Spinal cord (tissue), 9 donors: ENCODE measurements at regions not wholly inside any gene's neighbourhood (a gene's known extent, or its start where the extent isn't known, plus 50 kb on each side); places are given as distances from the start of the nearest gene placed in this dataset.
"Not testable (repeated sequence)": the region's sequence is repeated elsewhere in the genome, so short reads cannot be mapped to it uniquely, and the experiment has no call there.

Experiments used
- DNase-seq, 6 donors: peaks; one replicate each; pipeline versions ENCODE4 v3.0.0 to v3.0.0-alpha.2; 2013 to 2015; ENCODE audit warnings: low spot score in 6 of 6, low read depth in 4 of 6
- H3K27ac ChIP-seq: one replicate; pipeline ENCODE4 v1.5.1; 2013; ENCODE audit warnings: low read depth, low read length, control low read depth
- H3K27me3 ChIP-seq: one replicate; pipeline ENCODE4 v1.6.1; 2013; ENCODE audit warnings: low read length; ENCODE audit not compliant: control insufficient read depth, insufficient read depth
- H3K36me3 ChIP-seq: one replicate; pipeline ENCODE4 v1.6.1; 2013; ENCODE audit warnings: low read length; ENCODE audit not compliant: control insufficient read depth, insufficient read depth
- H3K4me1 ChIP-seq: one replicate; pipeline ENCODE4 v1.6.1; 2013; ENCODE audit warnings: low read length; ENCODE audit not compliant: control insufficient read depth, insufficient read depth
- H3K4me3 ChIP-seq: one replicate; pipeline ENCODE4 v1.5.1; 2013; ENCODE audit warnings: low read depth, low read length, control low read depth
- H3K9me3 ChIP-seq: one replicate; pipeline ENCODE4 v1.6.1; 2013; ENCODE audit warnings: low read length; ENCODE audit not compliant: control insufficient read depth, insufficient read depth
- WGBS: methylation state at CpG from one replicate; pipeline ENCODE4 v1.1.5; 2013; ENCODE audit warnings: missing lambda C conversion rate; ENCODE audit not compliant: insufficient coverage; 5-methylcytosine and 5-hydroxymethylcytosine counted together
- donor health status: healthy.

DNA sequence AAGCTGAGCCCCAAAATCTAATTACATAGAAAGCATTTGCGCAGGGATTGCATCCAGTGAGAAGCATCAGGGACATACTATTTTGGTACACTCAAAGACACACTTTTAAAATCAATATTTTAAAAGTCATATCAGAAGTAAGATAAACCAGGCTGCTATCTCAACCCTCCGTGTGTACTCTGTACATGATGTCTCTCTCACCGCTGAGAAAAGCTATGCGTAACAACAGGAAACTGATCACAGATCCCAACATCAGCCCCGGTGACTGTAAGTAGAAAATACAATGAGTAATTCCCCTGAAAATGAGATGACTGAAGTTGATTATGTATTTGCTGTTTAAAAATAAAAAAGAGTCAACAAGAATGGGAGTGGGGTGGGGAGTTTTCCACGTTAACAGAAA is 329.8 kb downstream of the BCL2L11 start:
- H3K27ac ChIP-seq, DNase-seq: not testable (repeated sequence)
- WGBS, result no CpG with 5 or more reads among the region's 6 CpGs

DNA sequence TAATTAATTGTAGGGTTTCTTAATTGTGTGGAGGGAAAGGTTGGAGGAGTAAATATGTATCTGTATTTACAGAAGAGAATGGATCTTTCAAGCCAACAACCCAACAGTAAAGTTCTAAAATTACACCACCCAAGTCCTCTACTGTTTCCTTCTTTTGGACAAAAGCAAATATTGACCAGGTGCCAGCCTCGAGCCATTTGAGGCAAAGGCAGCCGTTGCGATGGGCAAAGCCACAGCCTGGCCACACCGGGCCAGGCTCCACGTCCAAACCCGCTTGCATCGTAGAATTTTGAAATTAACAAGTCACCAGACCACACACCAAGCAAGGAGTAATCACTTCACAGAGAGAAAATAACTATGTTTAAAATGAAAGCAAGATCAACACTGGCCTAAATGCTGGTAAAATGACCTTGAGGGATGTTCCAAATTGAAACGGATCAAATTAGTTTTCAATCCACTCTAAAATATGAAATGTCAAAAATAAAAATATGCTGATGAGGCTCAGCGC is 331.0 kb downstream of the BCL2L11 start:
- not testable (repeated sequence) for H3K27me3 ChIP-seq, H3K4me3 ChIP-seq, H3K4me1 ChIP-seq, DNase-seq, H3K27ac ChIP-seq, H3K9me3 ChIP-seq, H3K36me3 ChIP-seq
- WGBS, result no CpG with 5 or more reads among the region's 9 CpGs

More for the DNA sequence above, 329.8 kb downstream of the BCL2L11 start:
- H3K4me1 ChIP-seq, H3K36me3 ChIP-seq, H3K9me3 ChIP-seq, H3K27me3 ChIP-seq, H3K4me3 ChIP-seq: not testable (repeated sequence)

DNA sequence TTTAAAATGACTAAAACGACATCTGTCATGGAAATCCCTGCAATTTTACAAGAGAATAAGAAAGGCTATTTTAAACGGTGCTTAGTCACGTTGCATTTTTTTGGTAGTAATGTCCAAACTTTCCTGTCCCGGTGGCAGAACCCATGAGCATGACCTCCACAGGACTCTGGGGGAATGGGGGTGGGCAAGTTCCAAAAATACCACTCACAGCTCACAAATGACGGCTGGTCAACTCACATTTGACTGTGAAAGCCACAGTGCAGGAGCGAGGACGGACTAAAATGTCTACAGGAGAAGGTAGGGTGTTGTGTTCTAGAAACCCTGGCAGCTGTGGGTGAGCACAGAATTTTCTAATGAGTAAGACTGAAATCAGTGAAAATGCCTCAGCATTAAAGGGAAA is 331.5 kb downstream of the BCL2L11 start:
- not testable (repeated sequence) for H3K4me1 ChIP-seq, H3K27ac ChIP-seq, H3K4me3 ChIP-seq, H3K36me3 ChIP-seq, DNase-seq, H3K27me3 ChIP-seq, H3K9me3 ChIP-seq
- no CpG with 5 or more reads among the region's 7 CpGs for WGBS

DNA sequence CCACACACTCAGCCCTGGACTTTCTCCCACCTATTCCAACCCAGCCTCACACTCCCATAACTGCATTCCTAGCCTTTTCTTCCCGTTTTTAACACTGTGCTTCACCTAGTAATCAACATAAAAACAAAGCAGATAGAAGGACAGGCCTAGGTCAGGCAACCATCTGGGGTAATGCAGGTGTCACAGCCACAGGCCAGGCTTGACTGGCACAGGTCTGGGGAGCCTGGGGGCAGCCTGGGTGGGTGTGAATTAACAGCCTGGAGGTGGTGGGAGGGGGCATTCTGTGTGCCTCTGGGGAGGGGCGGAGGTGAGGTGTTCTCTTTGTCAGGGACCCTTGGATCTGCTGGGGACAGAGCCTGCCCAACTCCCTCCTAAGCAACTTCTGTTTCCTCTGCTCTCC is 332.6 kb downstream of the BCL2L11 start:
- no CpG with 5 or more reads among the region's 2 CpGs for WGBS

DNA sequence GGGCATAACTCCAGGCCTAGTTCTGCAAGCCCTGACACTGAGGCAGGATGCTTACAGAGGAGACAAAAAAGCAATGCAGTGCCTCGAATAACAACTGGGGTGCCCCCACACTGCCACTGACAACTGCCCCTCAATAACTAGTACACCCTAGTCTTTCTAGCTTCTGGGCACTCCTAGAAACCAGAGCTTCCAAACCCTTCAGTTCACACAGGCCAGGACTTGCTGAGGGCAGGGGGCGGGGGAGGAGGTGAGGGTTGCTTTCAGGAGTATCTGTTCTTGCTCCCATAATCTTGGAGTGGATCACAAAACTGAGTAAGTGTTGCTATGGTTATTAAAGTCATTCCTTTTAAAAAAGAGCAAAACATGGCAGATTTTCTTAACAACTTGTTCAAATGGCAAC is 333.1 kb downstream of the BCL2L11 start:
- H3K27me3 ChIP-seq, H3K9me3 ChIP-seq, H3K27ac ChIP-seq, H3K4me1 ChIP-seq, DNase-seq, H3K36me3 ChIP-seq, H3K4me3 ChIP-seq: not testable (repeated sequence)
- no CpG with 5 or more reads among the region's 2 CpGs for WGBS

More for the DNA sequence above, 332.6 kb downstream of the BCL2L11 start:
- H3K27me3 ChIP-seq, H3K36me3 ChIP-seq, DNase-seq, H3K4me1 ChIP-seq, H3K27ac ChIP-seq, H3K9me3 ChIP-seq, H3K4me3 ChIP-seq: not testable (repeated sequence)

DNA sequence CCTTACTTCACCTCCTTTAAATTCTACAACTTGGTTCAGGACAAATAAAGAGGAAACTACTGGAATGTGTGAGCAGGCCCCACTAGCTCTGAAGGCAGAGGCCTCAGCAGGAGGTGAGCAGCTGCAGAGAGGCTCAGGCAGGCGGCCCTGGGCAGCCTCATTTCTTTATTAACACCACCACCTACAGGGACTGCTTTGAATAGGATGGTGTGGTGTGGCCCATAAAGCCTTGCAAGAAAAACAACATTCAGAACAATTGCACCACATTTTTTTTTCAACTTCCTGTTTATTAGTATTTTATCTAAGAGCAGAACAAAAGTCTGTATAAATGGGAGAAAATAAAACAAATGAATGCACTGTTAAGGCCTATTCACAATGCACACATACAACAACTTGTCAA is 333.7 kb downstream of the BCL2L11 start:
- not testable (repeated sequence) for H3K4me3 ChIP-seq, H3K36me3 ChIP-seq, H3K27ac ChIP-seq, H3K9me3 ChIP-seq, H3K27me3 ChIP-seq, H3K4me1 ChIP-seq
- WGBS, result no CpG with 5 or more reads among the region's 1 CpG
- DNase-seq, result peak in 2 of 6 donors; percentile 17 to 76

DNA sequence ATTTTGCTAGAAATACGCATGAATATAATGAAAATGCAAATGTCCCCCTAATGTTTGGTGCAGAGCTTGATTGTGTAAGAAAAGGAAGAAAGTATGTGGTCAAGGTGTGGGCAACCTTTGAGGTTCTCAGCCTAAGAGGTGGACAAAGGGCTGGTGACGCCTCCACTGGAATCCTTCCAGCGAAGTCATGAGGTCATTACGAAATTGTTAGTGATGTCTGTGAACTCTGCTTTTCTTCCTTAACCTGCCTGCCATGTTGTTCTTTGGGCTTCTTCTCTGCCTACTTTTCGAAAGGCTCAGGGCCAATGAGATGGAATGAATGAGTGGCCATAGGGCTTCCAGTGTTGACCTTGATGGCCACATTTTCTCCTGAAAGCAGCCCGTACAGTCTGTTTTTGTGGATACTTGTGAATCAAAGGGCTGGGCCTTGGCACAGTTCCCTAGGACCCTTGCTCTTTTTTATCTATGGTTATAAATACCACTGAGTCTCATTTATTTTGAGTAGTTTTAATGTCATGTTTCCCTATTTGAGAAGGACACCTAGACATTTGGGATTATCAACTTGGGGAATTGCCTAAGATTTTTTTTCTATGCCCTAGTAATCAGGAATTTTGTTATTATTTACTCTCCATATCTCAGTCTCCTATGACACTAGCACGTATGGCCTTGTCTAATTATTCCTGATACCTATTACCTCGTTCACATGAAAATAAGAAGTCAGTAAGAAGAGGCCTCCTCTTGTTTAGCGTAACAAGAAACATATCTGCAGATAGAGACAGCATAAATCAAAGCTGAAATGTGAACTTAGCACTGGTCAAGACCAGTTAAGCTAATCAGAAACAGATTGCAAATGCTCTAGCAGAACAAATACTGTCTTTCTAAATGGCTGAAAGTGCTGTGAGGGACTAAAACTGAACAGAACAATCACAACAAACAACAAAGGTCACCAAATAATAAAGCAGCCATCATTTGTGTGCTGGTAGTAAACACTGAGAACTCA is 334.6 kb downstream of the BCL2L11 start:
- H3K27ac ChIP-seq, H3K9me3 ChIP-seq, DNase-seq, H3K4me1 ChIP-seq, H3K36me3 ChIP-seq, H3K27me3 ChIP-seq, H3K4me3 ChIP-seq: not testable (repeated sequence)
- no CpG with 5 or more reads among the region's 9 CpGs for WGBS

DNA sequence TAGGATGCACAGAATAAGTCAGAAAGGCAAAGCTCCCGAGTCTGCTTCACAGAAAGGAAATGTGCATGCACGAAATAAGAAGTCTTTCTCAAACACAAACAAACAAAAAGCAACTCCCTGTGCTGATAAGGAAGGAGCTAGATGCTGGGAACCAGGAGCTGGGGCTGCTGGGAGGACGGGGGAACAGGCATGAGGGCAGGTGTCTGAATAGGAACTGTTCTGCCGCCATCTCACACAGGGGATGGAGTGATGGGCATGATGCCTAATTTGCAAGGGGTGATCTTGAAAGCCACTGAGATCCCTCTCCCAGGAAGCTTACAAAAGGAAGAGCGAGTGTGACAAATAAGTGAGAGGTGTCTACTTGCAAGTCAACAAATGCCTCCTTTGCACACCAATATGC is 336.5 kb downstream of the BCL2L11 start:
- DNase-seq, H3K9me3 ChIP-seq, H3K27ac ChIP-seq, H3K36me3 ChIP-seq, H3K4me1 ChIP-seq, H3K4me3 ChIP-seq, H3K27me3 ChIP-seq: not testable (repeated sequence)
- WGBS, result 70% methylated on average over 1 of the region's 5 CpGs

DNA sequence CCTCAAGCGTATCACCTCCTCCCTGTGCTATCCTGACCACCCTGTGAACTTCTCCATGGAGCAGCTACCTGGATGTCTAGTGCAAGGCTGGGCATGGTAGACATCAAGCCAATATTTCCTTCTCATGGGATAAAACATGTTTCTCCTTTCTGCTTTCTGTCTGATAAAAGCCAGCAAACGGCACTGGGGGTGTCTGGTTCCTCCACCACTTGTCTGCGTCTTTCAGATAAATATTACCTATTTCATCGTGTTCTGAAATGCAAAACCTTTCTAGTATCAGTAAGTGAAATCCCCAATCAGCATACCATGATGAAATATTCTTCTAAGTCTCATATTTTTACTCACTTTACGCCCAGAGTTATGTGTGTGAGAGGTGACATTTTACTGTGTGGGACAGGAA is 340.2 kb downstream of the BCL2L11 start:
- WGBS, result 100% methylated on average over 1 of the region's 5 CpGs
- not testable (repeated sequence) for H3K27ac ChIP-seq, H3K4me1 ChIP-seq, H3K27me3 ChIP-seq, H3K9me3 ChIP-seq, H3K36me3 ChIP-seq, H3K4me3 ChIP-seq, DNase-seq

DNA sequence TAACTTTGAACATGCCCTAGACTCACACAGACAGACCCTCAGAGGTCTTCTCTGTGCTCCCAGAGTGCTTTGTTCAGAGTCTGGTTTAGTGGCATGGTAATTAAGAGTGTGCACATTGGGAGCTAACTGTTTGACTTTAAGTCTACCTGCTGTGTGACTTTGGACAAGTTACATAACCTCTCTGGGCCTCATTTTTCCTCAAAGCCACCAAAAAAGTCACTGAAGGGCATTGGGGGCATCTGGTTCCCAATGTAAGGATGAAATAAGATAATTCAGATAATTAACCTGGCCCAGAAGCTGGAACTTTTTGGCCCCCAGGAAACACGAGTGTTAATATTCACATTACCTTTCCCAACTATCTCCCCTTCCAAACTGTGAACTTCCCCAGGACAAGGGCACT is 341.1 kb downstream of the BCL2L11 start:
- not testable (repeated sequence) for H3K27ac ChIP-seq, DNase-seq
- WGBS, result no CpG with 5 or more reads among the region's 1 CpG

More for the DNA sequence above, 341.1 kb downstream of the BCL2L11 start:
- H3K4me1 ChIP-seq, H3K36me3 ChIP-seq, H3K4me3 ChIP-seq, H3K27me3 ChIP-seq, H3K9me3 ChIP-seq: not testable (repeated sequence)
